Urothelium cell line (cell line): ENCODE measurements at regions not wholly inside any gene's neighbourhood (a gene's known extent, or its start where the extent isn't known, plus 50 kb on each side); places are given as distances from the start of the nearest gene placed in this dataset.

Source experiments
- DNase-seq: peaks from one replicate; pipeline ENCODE4 v3.0.0; 2011; ENCODE audit warnings: low spot score, mixed read lengths
- FAIRE-seq: peaks from 2 replicates; lab custom pipeline; 2011; peaks lifted over from hg19 to GRCh38; lab: Jason Lieb, UNC

- no peak for FAIRE-seq
Measured at GRCh38 chr6:4591218-4591617, 185.0 kb upstream of the CDYL start.

GRCh38 chr6:4589295-4589694, 186.9 kb upstream of the CDYL start:
- DNase-seq = no peak
- FAIRE-seq = no peak

More at GRCh38 chr6:4591218-4591617, 185.0 kb upstream of the CDYL start:
- DNase-seq = no peak

- DNase-seq = no peak
- FAIRE-seq = no peak
Measured at GRCh38 chr6:4588581-4588980, 187.6 kb upstream of the CDYL start.

- FAIRE-seq = no peak
- no peak for DNase-seq
Measured at GRCh38 chr6:4588163-4588562, 188.0 kb upstream of the CDYL start.

GRCh38 chr6:4587171-4587570, 189.0 kb upstream of the CDYL start:
- FAIRE-seq = no peak
- no peak for DNase-seq

- DNase-seq (no peak), FAIRE-seq (no peak)
Measured at GRCh38 chr6:4586469-4586859, 189.7 kb upstream of the CDYL start.

- no peak for FAIRE-seq
Measured at GRCh38 chr6:4585682-4586468, 190.3 kb upstream of the CDYL start.

GRCh38 chr6:4584801-4585200, 191.4 kb upstream of the CDYL start:
- no peak for DNase-seq
- no peak for FAIRE-seq

More at GRCh38 chr6:4585682-4586468, 190.3 kb upstream of the CDYL start:
- DNase-seq = no peak

- DNase-seq (no peak), FAIRE-seq (no peak)
Measured at GRCh38 chr6:4582506-4583417, 193.4 kb upstream of the CDYL start.

- FAIRE-seq = no peak
- DNase-seq = peak; percentile 46
Measured at GRCh38 chr6:4581468-4582385, 194.5 kb upstream of the CDYL start.

GRCh38 chr6:4580361-4580760, 195.8 kb upstream of the CDYL start:
- DNase-seq = no peak
- no peak for FAIRE-seq

- FAIRE-seq (no peak), DNase-seq (no peak)
Measured at GRCh38 chr6:4577406-4577805, 198.8 kb upstream of the CDYL start.

GRCh38 chr6:4575714-4576113, 200.5 kb upstream of the CDYL start:
- DNase-seq (no peak), FAIRE-seq (no peak)

- FAIRE-seq = no peak
- no peak for DNase-seq
Measured at GRCh38 chr6:4574007-4574406, 202.2 kb upstream of the CDYL start.

- FAIRE-seq = no peak
- no peak for DNase-seq
Measured at GRCh38 chr6:4571011-4571410, 205.2 kb upstream of the CDYL start.

- DNase-seq (no peak), FAIRE-seq (no peak)
Measured at GRCh38 chr6:4568138-4568537, 208.1 kb upstream of the CDYL start.

- no peak for FAIRE-seq
- no peak for DNase-seq
Measured at GRCh38 chr6:4567141-4567540, 209.1 kb upstream of the CDYL start.

GRCh38 chr6:4565301-4566250, 210.6 kb upstream of the CDYL start:
- FAIRE-seq (no peak), DNase-seq (no peak)

GRCh38 chr6:4564801-4565271, 211.4 kb upstream of the CDYL start:
- no peak for DNase-seq
- no peak for FAIRE-seq

GRCh38 chr6:4563877-4564276, 212.3 kb upstream of the CDYL start:
- DNase-seq (no peak), FAIRE-seq (no peak)
